NCI-H345 (cell line): ENCODE measurements at regions not wholly inside any gene's neighbourhood (a gene's known extent, or its start where the extent isn't known, plus 50 kb on each side); places are given as distances from the start of the nearest gene placed in this dataset.
"Not testable (repeated sequence)": the region's sequence is repeated elsewhere in the genome, so short reads cannot be mapped to it uniquely, and the experiment has no call there.

Experiments used
- DNase-seq: peaks from one replicate; lab custom pipeline; 2025; lab: John Stamatoyannopoulos, UW

- DNase-seq, result no peak
Measured at GRCh38 chr12:94916663-94917062, 86.8 kb downstream of the NDUFA12 start.

- no peak for DNase-seq
Measured at GRCh38 chr12:94909663-94910062, 93.8 kb downstream of the NDUFA12 start.

- not testable (repeated sequence) for DNase-seq
Measured at GRCh38 chr12:94905749-94906148, 97.7 kb downstream of the NDUFA12 start.

GRCh38 chr12:94900496-94900895 is 103.0 kb downstream of the NDUFA12 start:
- DNase-seq, result no peak

- no peak for DNase-seq
Measured at GRCh38 chr12:94898388-94898787, 105.1 kb downstream of the NDUFA12 start.

GRCh38 chr12:94892544-94893267 is 110.8 kb downstream of the NDUFA12 start:
- DNase-seq, result no peak

- DNase-seq, result no peak
Measured at GRCh38 chr12:94889445-94890210, 113.9 kb downstream of the NDUFA12 start.

- DNase-seq, result no peak
Measured at GRCh38 chr12:94879542-94879941, 124.0 kb downstream of the NDUFA12 start.

- DNase-seq, result peak; percentile 36
Measured at GRCh38 chr12:94875525-94875924, 128.0 kb downstream of the NDUFA12 start.

GRCh38 chr12:94874518-94875302 is 128.8 kb downstream of the NDUFA12 start:
- DNase-seq, result peak; percentile 20

- DNase-seq, result peak; percentile 23
Measured at GRCh38 chr12:94873734-94874517, 129.6 kb downstream of the NDUFA12 start.

GRCh38 chr12:94872971-94873733 is 130.3 kb downstream of the NDUFA12 start:
- DNase-seq, result no peak

- DNase-seq, result no peak
Measured at GRCh38 chr12:94872671-94872970, 130.9 kb downstream of the NDUFA12 start.

- no peak for DNase-seq
Measured at GRCh38 chr12:94872007-94872653, 131.4 kb downstream of the NDUFA12 start.

- no peak for DNase-seq
Measured at GRCh38 chr12:94870511-94870910, 133.0 kb downstream of the NDUFA12 start.

- no peak for DNase-seq
Measured at GRCh38 chr12:94868161-94868560, 135.3 kb downstream of the NDUFA12 start.

- no peak for DNase-seq
Measured at GRCh38 chr12:94867066-94867855, 136.2 kb downstream of the NDUFA12 start.

- no peak for DNase-seq
Measured at GRCh38 chr12:94864987-94865386, 138.5 kb downstream of the NDUFA12 start.

GRCh38 chr12:94863321-94864035 is 140.0 kb downstream of the NDUFA12 start:
- no peak for DNase-seq
